GM21786 (cell line): ENCODE measurements at regions not wholly inside any gene's neighbourhood (a gene's known extent, or its start where the extent isn't known, plus 50 kb on each side); places are given as distances from the start of the nearest gene placed in this dataset.
"Not testable (repeated sequence)": the region's sequence is repeated elsewhere in the genome, so short reads cannot be mapped to it uniquely, and the experiment has no call there.

Experiments
- ATAC-seq: cut with Tn5 transposase; IDR thresholded peaks from one replicate; pipeline ENCODE4 v1.9.1; 2021; ENCODE audit not compliant: unreplicated experiment

GRCh38 chr1:81547261-81547911, 253.3 kb upstream of the ADGRL2 start:
- no peak for ATAC-seq

DNA sequence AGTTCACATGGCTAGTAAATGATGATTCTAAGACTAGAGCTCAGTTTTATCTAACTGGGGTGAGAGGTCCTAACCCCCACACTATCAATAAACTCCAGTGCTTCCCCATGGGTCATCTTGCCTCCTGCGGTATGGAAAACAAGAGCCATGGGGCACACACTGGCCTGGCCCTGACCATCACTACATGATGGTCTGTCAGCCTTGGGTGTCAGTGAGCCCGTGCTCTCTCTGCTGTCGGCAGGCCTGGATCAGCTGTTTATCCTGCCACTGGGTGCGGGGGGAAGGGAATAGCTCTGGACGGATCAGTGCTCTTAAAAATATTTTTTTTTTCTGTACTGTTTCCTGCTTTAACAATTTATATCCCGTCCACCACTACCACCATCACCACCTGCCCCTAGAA, 255.0 kb upstream of the ADGRL2 start:
- no peak for ATAC-seq

DNA sequence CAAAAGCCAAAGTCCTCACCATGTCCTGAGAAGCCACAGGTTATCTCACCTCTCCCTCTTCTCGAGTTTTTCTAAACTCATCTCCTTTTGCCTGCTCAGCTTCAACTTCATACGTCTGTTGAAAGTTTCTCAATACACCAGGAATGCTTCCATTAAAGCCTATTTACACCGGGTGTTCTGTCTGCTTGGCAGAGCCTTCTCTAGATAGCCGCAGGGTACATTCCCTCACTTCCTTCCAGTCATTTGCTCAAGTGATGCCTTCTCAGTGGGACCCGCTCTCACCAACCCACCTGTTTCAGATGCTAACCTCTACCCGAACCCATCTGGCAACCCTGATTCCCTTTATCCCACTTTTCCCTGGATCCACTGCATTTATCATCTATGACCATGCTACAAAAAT, 257.0 kb upstream of the ADGRL2 start:
- ATAC-seq: no peak

- no peak for ATAC-seq
Observed at GRCh38 chr1:81542196-81542595, 258.5 kb upstream of the ADGRL2 start.

DNA sequence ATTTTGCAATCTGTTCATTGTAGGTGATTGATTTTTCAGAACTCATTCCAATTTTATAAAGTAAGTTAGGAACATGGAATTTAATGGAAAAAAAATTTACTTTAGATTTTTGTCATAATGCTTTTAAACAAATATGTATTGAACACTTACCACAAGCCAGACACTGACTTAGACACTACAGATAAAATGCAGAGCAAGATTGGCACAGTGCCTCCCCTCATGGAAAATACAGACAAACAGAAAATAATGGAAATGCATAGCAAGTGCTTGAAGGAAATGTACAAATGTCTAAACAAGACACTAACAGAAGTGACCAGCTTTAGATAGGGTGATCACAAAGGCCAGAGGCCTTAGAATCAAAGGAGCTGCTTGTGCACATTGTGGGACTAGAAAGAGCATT, 260.5 kb upstream of the ADGRL2 start:
- no peak for ATAC-seq

DNA sequence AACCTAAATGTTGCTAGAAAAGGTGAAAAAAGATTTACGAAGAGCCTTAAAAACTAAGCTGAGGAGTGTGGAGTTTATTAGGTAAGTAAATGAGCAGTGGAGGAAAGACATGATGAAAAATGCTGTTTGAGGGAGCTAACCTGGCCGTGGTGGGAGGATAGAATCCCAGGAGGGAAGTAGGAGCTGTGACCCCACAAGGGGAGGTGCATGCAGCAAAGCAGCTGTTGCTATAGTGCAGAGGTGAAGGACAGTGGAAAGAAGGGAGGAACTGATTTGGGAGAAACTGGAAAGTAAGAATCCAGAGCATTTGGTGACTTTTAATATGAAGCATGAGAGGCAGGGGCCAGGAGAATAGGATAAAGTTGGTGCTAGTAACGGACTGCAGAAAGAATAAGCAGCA, 271.7 kb upstream of the ADGRL2 start:
- no peak for ATAC-seq

DNA sequence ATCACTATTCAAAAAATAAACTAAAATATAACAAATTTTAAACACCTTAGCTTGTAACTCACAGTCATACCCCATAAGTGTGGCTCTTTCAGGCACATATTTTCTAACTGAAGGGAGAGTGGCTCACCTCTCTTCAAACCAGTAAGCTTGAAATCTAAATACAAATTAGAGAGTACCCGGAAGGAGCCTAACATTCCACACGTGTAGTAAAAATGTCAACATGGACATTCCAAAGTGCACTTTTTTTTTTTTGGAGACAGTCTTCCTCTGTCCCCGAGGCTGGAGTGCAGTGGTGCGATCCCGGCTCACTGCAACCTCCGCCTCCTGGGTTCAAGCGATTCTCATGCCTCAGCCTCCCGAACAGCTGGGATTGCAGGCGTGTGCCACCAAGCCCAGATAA, 275.6 kb upstream of the ADGRL2 start:
- no peak for ATAC-seq

DNA sequence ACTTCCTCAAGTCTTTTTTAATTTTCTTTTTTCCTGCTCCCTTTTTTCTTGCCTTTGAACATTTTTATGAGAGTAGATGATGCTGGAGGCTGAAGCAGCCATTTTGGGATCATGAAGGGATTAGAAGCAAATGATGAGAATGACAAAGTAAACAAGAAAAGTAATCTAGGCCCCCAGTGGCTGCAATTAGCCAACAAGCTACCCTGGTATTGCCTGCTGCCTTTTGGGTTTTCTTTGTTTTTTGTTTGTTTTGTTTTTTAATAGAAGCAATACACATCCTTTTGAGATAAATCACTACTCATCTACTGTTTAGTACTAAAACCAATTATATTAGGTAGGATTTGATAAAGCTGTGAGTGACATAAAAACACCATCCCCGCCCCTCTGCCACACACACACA, 280.7 kb upstream of the ADGRL2 start:
- no peak for ATAC-seq

- ATAC-seq: no peak
Observed at GRCh38 chr1:81517987-81518386, 282.7 kb upstream of the ADGRL2 start.

DNA sequence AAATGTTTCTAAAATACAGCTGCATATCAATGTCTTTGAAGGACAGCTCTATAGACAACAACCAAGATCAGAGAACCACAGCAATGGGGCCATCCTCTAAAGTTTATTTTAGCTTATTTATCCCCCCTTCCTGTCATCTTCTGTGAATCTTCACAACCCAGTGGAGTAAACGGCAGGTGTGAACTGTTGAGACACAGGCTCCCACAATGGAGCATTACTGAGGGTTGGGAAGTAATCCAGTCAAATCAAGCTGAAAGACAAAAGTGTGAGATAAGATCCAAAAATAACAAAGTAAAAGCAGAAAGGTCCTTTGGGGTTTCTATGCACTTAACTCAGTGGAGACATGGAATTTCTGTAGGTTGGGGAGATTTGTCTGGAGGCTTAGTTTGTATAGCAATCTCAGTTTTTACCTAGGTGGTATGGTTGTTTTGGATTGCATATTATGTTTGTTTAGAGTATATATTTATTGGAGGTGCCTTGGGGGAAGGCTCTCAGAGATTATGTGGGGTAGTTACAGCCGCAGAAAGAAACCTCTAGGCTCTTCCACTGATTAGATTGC, 286.9 kb upstream of the ADGRL2 start:
- ATAC-seq: no peak

GRCh38 chr1:81512252-81513003, 288.3 kb upstream of the ADGRL2 start:
- ATAC-seq: no peak

- no peak for ATAC-seq
Observed at GRCh38 chr1:81511281-81511680, 289.5 kb upstream of the ADGRL2 start.

GRCh38 chr1:81510701-81511100, 290.0 kb upstream of the ADGRL2 start:
- ATAC-seq: no peak

DNA sequence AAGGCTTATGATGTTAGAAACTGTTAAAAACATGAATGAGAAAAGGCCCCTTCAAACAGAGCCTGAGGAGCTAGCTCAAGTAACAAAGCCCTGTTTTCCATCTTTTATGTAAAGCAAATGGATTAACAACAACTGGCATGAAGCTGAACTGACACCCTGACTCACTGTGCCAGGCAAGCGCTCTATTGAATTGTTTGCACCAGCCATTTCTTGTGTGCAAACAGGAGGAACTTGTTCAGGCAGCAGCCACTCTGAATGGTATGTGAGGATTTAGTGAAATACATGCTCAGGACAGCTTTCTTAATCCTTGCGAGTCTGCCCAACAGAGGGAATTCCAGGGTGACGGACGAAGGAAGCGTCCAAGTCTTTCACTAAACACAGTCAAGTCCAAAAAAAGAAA, 291.1 kb upstream of the ADGRL2 start:
- no peak for ATAC-seq

GRCh38 chr1:81506699-81507098, 294.0 kb upstream of the ADGRL2 start:
- no peak for ATAC-seq

DNA sequence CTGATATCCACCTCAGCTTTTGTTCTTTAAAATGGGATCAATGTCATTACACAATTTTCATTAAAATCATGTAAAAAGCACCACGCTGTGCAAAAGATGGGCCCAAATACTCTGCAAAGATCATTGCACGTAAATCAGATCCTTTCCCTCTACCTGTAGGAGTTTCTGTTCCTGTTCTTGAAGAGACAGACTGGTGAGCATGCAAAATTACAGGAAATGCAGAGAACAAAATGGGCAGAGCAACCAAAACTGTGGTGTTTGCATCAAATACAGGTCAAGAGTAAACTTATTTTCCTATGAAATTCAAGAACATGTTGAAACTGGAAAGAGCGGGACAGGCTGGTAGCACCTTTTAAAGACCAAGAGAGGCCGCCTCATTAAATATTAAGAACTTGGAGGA, 294.9 kb upstream of the ADGRL2 start:
- peak; percentile 98 for ATAC-seq

DNA sequence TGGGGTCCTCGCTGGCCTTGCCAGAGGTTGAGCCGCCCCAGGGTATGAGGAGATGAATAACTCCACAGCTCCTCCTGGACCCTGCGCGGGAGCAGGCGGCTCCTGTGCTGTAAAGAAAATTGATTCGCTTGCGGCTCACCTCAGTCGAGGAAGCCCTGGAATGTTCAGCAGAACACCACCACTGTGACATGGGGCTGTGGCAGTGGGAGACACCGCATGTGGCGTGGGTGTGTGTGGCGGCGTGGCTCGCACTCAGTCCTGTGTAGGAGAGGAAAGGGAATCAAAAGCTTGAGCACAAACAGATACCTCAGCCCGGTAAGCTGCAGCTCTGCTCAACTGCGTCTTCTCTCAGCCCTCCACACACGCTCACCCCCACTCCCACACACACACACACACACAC, 295.9 kb upstream of the ADGRL2 start:
- ATAC-seq: not testable (repeated sequence)

GRCh38 chr1:81502705-81503104, 298.0 kb upstream of the ADGRL2 start:
- not testable (repeated sequence) for ATAC-seq

- ATAC-seq: not testable (repeated sequence)
Observed at GRCh38 chr1:81501485-81501884, 299.2 kb upstream of the ADGRL2 start.

DNA sequence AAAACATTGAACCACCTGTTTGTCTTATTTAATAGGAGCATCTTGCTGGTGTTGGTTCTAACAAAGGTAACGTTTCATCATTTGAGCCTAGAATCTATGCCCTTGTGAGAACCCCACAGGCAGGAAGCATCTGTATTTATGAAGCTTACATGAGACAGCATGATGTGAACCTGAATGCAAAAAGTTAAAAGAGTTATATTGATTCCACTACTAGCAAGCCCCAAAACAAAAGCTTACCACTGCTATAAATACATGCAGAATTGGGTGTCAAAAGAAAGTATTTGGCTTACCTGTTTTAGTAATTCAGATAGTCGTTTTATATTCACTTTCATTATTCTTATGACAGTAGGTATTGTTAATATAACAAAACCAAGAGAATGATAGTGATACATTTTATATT, 301.2 kb upstream of the ADGRL2 start:
- no peak for ATAC-seq

DNA sequence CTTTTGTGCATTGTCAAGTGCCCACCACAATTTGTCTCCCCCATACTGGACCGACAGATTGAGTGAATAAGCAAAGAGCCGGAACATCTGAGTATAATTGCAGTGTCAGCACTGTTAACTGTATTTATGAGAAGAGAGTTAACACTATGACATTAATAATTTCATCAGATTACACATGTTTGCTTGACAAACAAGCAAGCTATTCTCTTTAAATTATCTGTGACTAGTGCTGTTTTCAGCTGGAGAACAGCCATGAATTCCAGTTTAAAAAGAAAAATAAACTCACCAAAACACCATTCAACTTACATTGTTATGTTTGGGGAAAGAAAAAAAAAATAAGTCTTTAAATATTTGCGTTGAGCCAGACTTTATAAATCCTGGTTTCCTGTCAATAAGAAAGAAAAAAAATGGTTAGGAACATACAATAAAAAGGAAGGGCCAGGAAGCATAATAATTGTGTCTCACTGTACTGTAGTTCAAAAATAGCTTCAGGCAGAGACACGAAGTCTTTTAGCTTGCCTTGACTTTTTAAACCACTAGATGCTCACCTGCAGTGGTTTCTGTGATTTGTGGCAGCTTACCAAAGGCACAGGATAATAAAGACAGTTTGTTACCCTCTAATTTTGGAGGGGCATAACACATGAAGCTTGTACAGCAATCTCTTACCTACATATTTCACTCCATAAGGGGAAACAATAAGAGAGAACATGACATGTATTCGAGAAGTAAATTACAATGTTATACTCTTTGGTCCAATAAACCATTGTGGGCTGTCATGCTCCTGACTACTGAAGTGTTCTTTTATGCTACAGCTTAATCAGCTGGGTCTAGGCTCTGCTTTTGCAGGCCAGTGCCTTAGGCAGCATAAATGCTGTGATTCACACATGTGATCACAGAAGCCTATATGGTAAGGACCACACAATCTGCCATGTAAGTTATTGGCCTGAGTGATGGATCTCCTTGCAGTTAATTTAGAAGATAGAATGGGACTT, 302.0 kb upstream of the ADGRL2 start:
- no peak for ATAC-seq
